SK-N-SH (cell line): ENCODE measurements at regions not wholly inside any gene's neighbourhood (a gene's known extent, or its start where the extent isn't known, plus 50 kb on each side); places are given as distances from the start of the nearest gene placed in this dataset.

ENCODE experiments used
- CTCF ChIA-PET: fragments of 300-600, 350-600 bp; formaldehyde crosslinking; extraction: SDS; loops from one replicate; lab custom pipeline; 2021; lab: Yijun Ruan, JAX
- POLR2A ChIA-PET: fragments of 350-600 bp; sonication (Branson Sonifier 250); formaldehyde crosslinking; extraction: SDS; loops from one replicate; lab custom pipeline; 2020; ENCODE audit warnings: antibody characterized with exemption, inconsistent platforms; lab: Yijun Ruan, JAX
- DNase-seq: peaks from one replicate; pipeline ENCODE4 v3.0.0; 2012
- H2AFZ ChIP-seq: fragments of 200-600 bp; sonication (generic); 2 replicates; pipeline ENCODE4 v1.8.1; 2016; ENCODE audit warnings: antibody characterized with exemption, mild to moderate bottlenecking, low read depth
- H3F3A ChIP-seq: fragments of 200-600 bp; sonication (generic); replicated peaks from 2 replicates; pipeline ENCODE3; 2016; ENCODE audit warnings: antibody characterized with exemption, mild to moderate bottlenecking; ENCODE audit not compliant: insufficient read depth
- H3K27ac ChIP-seq, 2 experiments: fragments of 200-500 bp in 1 of 2; fragments of 200-600 bp in 1 of 2; sonication (Bioruptor generic) in 1 of 2; sonication (generic), shearing (Covaris generic) in 1 of 2; 2 replicates each; pipeline versions ENCODE4 v1.5.1 to v1.6.1; 2014 to 2016; ENCODE audit warnings: low read depth in 2 of 2, inconsistent platforms in 1 of 2, low read length in 1 of 2, mild to moderate bottlenecking in 1 of 2, mixed read lengths in 1 of 2
- H3K27me3 ChIP-seq: fragments of 200-600 bp; sonication (generic), shearing (Covaris generic); 2 replicates; pipeline ENCODE4 v1.6.1; 2016; ENCODE audit warnings: mixed run types; ENCODE audit not compliant: insufficient read depth
- H3K36me3 ChIP-seq, 2 experiments: fragments of 200-500 bp in 1 of 2; fragments of 200-600 bp in 1 of 2; sonication (Bioruptor generic) in 1 of 2; sonication (generic) in 1 of 2; replicated peaks in 1 of 2; 2 replicates each; pipeline versions ENCODE3 to v1.5.1; 2014 to 2016; ENCODE audit warnings: low read length in 1 of 2, mild to moderate bottlenecking in 1 of 2; ENCODE audit not compliant: insufficient read depth in 2 of 2, control insufficient read depth in 1 of 2
- H3K4me1 ChIP-seq, 2 experiments: fragments of 200-500 bp in 1 of 2; fragments of 200-600 bp in 1 of 2; sonication (Bioruptor generic) in 1 of 2; sonication (generic), shearing (Covaris generic) in 1 of 2; 2 replicates each; pipeline versions ENCODE4 v1.5.1 to v1.6.1; 2014 to 2016; ENCODE audit warnings: low read depth in 1 of 2, low read length in 1 of 2, mixed run types in 1 of 2; ENCODE audit not compliant: insufficient read depth in 2 of 2, control insufficient read depth in 1 of 2
- H3K4me2 ChIP-seq: fragments of 200-600 bp; sonication (generic), shearing (Covaris generic); 2 replicates; pipeline ENCODE4 v1.6.1; 2017; ENCODE audit warnings: mixed run types
- H3K4me3 ChIP-seq, 2 experiments: fragments of 200-500 bp in 1 of 2; fragments of 200-600 bp in 1 of 2; sonication (Bioruptor generic) in 1 of 2; sonication (generic), shearing (Covaris generic) in 1 of 2; 2 replicates each; pipeline versions ENCODE4 v1.5.1 to v1.8.1; 2014 to 2016; ENCODE audit warnings: low read depth in 2 of 2, inconsistent platforms in 1 of 2, low read length in 1 of 2, mild to moderate bottlenecking in 1 of 2, mixed read lengths in 1 of 2, moderate library complexity in 1 of 2
- H3K79me2 ChIP-seq: fragments of 200-600 bp; sonication (generic); 2 replicates; pipeline ENCODE4 v1.8.1; 2017; ENCODE audit warnings: mild to moderate bottlenecking; ENCODE audit not compliant: insufficient read depth
- H3K9ac ChIP-seq: fragments of 200-600 bp; sonication (generic); 2 replicates; pipeline ENCODE4 v1.6.1; 2017; ENCODE audit warnings: mixed run types
- H3K9me2 ChIP-seq: fragments of 200-600 bp; sonication (generic); 2 replicates; pipeline ENCODE4 v1.6.1; 2017; ENCODE audit warnings: mixed run types
- H3K9me3 ChIP-seq: fragments of 200-600 bp; sonication (generic); 2 replicates; pipeline ENCODE4 v1.6.1; 2017; ENCODE audit warnings: mixed run types, mild to moderate bottlenecking, moderate library complexity
- H4K20me1 ChIP-seq: fragments of 200-600 bp; sonication (generic); 2 replicates; pipeline ENCODE4 v1.6.1; 2017; ENCODE audit warnings: mild to moderate bottlenecking, mixed run types; ENCODE audit not compliant: insufficient read depth
- CHD2 ChIP-seq: fragments of 150-350 bp; IDR thresholded peaks from 2 replicates; pipeline ENCODE4 v1.6.1; 2018; ENCODE audit warnings: low read length; ENCODE audit not compliant: partially characterized antibody
- FOSL2 ChIP-seq: IDR thresholded peaks from 2 replicates; pipeline ENCODE4 v1.4.0; 2012; ENCODE audit warnings: low read depth, mild to moderate bottlenecking, moderate library complexity, borderline replicate concordance
- NRF1 ChIP-seq: IDR thresholded peaks from 2 replicates; pipeline ENCODE4 v1.6.1; 2012; ENCODE audit warnings: low read depth, mild to moderate bottlenecking, low read length
- RAD21 ChIP-seq: IDR thresholded peaks from 2 replicates; pipeline ENCODE4 v1.6.1; 2012; ENCODE audit warnings: mild to moderate bottlenecking, low read length
- SMC3 ChIP-seq: IDR thresholded peaks from 2 replicates; pipeline ENCODE4 v1.6.1; 2012; ENCODE audit warnings: low read depth, low read length, improper control_type of control experiment
- WGBS: methylation state at CpG from one replicate; pipeline ENCODE4 v1.1.6; 2017; ENCODE audit warnings: low lambda C conversion rate; 5-methylcytosine and 5-hydroxymethylcytosine counted together
- TF ChIP-seq, protein P1 (sequence below): fragments of 150-350 bp; IDR thresholded peaks from 2 replicates; pipeline ENCODE4 v1.6.1; 2016; ENCODE audit warnings: mild to moderate bottlenecking, low read depth, low read length
- TF ChIP-seq, protein P2 (sequence below): fragments of 200-600 bp; sonication (generic); IDR thresholded peaks from 2 replicates; pipeline ENCODE4 v1.6.1; 2017; ENCODE audit warnings: antibody characterized with exemption, mild to moderate bottlenecking, moderate library complexity

DNA sequence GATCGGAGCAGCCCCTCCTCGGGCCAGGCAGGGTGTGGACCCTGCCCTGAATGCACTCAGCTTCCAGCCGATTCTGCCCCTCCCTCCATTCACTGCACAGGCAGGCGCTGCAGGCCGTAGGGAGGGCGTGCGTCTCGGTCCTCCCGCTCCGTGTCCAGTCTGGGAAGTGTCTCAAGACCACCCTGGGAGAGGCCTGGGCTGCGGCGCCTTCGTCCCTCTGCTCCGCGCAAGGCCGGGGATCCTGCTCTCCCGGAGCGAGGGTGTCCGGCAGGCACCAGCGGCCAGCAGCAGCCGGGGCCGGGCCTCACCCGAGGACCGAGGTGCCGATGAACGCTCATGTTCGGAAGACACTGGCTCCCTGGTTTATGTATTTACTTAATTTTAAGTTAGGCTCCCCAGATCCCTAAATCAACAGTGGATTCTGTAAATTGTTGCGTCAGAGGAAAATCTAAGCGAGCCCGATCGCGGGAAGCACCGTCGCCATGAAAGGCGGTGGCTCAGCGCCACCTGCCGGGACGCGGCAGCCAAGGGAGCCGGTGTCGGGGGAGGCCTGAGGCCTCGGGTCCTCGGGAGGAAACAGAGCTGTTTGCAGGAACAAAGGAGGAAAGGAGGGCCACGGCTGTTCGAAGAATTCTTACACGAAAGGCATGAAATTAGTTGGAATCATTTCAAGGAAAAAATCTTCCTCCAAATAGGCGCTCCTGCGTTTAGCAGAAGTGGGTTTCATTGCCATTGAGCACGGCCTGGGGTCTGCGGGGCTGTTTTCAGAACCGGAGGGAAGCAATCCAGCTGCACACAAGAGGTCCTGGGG is 195.3 kb downstream of the BRD1 start:
- peaks cover 0 to 5% of the 10 kb centered on the region in 2 experiments; a peak in 1 of 4 replicates for H3K4me1 ChIP-seq
- H3K27me3 ChIP-seq: no peaks in the 10 kb centered on the region; the same call in 1 of the 2 replicates
- no peaks in the 10 kb centered on the region for H3K9me3 ChIP-seq
- no peak overlapping the region for H2AFZ ChIP-seq
- TF ChIP-seq SMC3 (peak; percentile 54; the same call in 1 of the 2 replicates), RAD21 (peak; percentile 85), CHD2 (peak; percentile 71)
- TF ChIP-seq, protein P1, sequence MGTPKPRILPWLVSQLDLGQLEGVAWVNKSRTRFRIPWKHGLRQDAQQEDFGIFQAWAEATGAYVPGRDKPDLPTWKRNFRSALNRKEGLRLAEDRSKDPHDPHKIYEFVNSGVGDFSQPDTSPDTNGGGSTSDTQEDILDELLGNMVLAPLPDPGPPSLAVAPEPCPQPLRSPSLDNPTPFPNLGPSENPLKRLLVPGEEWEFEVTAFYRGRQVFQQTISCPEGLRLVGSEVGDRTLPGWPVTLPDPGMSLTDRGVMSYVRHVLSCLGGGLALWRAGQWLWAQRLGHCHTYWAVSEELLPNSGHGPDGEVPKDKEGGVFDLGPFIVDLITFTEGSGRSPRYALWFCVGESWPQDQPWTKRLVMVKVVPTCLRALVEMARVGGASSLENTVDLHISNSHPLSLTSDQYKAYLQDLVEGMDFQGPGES: no peak
- TF ChIP-seq, protein P2, sequence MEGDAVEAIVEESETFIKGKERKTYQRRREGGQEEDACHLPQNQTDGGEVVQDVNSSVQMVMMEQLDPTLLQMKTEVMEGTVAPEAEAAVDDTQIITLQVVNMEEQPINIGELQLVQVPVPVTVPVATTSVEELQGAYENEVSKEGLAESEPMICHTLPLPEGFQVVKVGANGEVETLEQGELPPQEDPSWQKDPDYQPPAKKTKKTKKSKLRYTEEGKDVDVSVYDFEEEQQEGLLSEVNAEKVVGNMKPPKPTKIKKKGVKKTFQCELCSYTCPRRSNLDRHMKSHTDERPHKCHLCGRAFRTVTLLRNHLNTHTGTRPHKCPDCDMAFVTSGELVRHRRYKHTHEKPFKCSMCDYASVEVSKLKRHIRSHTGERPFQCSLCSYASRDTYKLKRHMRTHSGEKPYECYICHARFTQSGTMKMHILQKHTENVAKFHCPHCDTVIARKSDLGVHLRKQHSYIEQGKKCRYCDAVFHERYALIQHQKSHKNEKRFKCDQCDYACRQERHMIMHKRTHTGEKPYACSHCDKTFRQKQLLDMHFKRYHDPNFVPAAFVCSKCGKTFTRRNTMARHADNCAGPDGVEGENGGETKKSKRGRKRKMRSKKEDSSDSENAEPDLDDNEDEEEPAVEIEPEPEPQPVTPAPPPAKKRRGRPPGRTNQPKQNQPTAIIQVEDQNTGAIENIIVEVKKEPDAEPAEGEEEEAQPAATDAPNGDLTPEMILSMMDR: peak; percentile 67
- POLR2A ChIA-PET: no interaction called here
- no peaks in the 10 kb centered on the region for H3F3A ChIP-seq
- DNase-seq: peak; percentile 91
- no peak overlapping the region for H3K9ac ChIP-seq
- no peaks in the 10 kb centered on the region for H3K36me3 ChIP-seq
- H3K9me2 ChIP-seq: no peaks in the 10 kb centered on the region
- H3K4me3 ChIP-seq: peak overlapping the region in 1 of 2 experiments; percentile 40; a peak in 2 of 4 replicates
- 11% methylated on average over 23 of the region's 51 CpGs for WGBS
- no peaks in the 10 kb centered on the region for H4K20me1 ChIP-seq
- no peaks in the 10 kb centered on the region for H3K79me2 ChIP-seq
- no peak overlapping the region for H3K27ac ChIP-seq
- CTCF ChIA-PET: interaction anchor here (0.5 to 3.9 kb wide), 43 partner anchors 8 to 1124 kb away, joined by 3 to 29 read pairs (median 3); no protein-coding TSS in a partner anchor
- peak overlapping the region; percentile 49; the same call in 1 of the 2 replicates for H3K4me2 ChIP-seq

DNA sequence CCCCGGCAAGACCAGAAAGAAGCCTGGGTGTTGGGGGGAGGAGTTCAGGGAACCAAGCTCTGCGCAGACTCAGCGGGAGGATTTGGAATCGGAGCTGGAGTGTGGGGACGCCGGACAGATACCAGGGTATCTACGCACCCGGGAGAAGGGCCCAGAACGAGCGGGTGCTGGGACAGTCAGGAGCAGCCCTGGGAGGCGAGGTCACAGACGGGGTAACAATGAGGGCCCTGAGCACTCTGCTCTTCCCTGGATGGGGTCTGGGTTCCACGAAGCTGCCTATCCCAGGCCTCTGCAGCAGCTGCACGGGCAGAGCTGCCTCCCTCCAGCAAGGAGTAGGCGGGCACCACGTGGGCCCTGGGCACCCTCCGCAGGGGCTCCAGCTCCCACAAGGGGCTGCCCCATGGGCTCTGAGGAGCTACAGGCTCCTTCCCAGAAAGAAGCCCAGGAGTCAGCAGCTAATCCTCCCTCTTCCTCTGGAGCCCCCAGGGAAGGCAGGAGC is 197.2 kb downstream of the BRD1 start:
- ChIA-PET POLR2A (no interaction called here), CTCF (interaction anchor here (0.6 to 1.1 kb wide), 4 partner anchors 106 to 1054 kb away, joined by 3 read pairs; no protein-coding TSS in a partner anchor)
- Histone ChIP-seq H3K9ac (no peak overlapping the region), H3K27ac (no peak overlapping the region), H3K4me2 (no peak overlapping the region), H2AFZ (no peak overlapping the region), H3K9me2 (no peaks in the 10 kb centered on the region), H4K20me1 (no peaks in the 10 kb centered on the region), H3K4me3 (no peak overlapping the region), H3K27me3 (no peaks in the 10 kb centered on the region; the same call in 1 of the 2 replicates), H3K4me1 (peaks cover 0 to 5% of the 10 kb centered on the region in 2 experiments; a peak in 1 of 4 replicates), H3K36me3 (no peaks in the 10 kb centered on the region), H3F3A (no peaks in the 10 kb centered on the region), H3K79me2 (no peaks in the 10 kb centered on the region), H3K9me3 (no peaks in the 10 kb centered on the region)
- TF ChIP-seq NRF1 (no peak), FOSL2 (no peak)
- no peak for DNase-seq
- WGBS: 57% methylated on average over 14 of the region's 17 CpGs
